ENCODE measurements at regions not wholly inside any gene's neighbourhood (a gene's known extent, or its start where the extent isn't known, plus 50 kb on each side); places are given as distances from the start of the nearest gene placed in this dataset.

DNA sequence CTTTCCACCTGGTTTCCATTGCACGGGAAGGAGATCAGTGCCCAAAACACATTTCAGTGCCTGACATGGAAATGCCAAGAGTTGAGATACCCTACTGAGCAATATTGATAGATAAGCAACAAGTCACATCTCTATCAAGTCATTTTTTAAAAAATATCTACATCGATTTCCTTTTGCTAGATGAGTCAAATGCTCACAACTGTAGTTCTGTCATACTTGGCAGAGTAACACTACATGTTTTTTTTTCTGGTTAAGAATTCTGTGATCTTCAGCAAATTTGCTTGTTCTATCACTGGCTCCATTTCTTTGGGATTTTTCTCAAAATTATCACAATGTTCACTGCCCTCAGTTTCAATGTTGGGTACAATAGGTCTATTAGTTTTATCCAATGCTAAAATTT, 145.4 kb downstream of the ZC3H11B start:
- H3K4me3 ChIP-seq (ENCODE audit: low read depth, low read length): no peak overlapping the region
- TF ChIP-seq, protein P1, sequence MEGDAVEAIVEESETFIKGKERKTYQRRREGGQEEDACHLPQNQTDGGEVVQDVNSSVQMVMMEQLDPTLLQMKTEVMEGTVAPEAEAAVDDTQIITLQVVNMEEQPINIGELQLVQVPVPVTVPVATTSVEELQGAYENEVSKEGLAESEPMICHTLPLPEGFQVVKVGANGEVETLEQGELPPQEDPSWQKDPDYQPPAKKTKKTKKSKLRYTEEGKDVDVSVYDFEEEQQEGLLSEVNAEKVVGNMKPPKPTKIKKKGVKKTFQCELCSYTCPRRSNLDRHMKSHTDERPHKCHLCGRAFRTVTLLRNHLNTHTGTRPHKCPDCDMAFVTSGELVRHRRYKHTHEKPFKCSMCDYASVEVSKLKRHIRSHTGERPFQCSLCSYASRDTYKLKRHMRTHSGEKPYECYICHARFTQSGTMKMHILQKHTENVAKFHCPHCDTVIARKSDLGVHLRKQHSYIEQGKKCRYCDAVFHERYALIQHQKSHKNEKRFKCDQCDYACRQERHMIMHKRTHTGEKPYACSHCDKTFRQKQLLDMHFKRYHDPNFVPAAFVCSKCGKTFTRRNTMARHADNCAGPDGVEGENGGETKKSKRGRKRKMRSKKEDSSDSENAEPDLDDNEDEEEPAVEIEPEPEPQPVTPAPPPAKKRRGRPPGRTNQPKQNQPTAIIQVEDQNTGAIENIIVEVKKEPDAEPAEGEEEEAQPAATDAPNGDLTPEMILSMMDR (IDR thresholded peaks at IDR 0.05; ENCODE audit: insufficient read depth, low read length, missing control alignments): no peak
- no peak for DNase-seq (ENCODE audit: low read depth, low spot score)
- ChIA-PET CTCF (no interaction called here), POLR2A (no interaction called here)

GRCh38 chr1:219466766-219467165, 146.1 kb downstream of the ZC3H11B start:
- POLR2A ChIA-PET: no interaction called here
- no peak overlapping the region for H3K4me3 ChIP-seq (ENCODE audit: low read depth, low read length)
- TF ChIP-seq, protein P1 (IDR thresholded peaks at IDR 0.05; ENCODE audit: insufficient read depth, low read length, missing control alignments): no peak
- CTCF ChIA-PET: interaction anchor here (1.8 kb wide), 1 partner anchor 23 kb away, joined by 5 read pairs; no protein-coding TSS in a partner anchor
- DNase-seq (ENCODE audit: low read depth, low spot score): no peak

- DNase-seq (ENCODE audit: low read depth, low spot score): no peak
- ChIA-PET CTCF (interaction anchor here (1.8 kb wide), 1 partner anchor 22 kb away, joined by 5 read pairs; no protein-coding TSS in a partner anchor), POLR2A (no interaction called here)
- H3K4me3 ChIP-seq (ENCODE audit: low read depth, low read length): no peak overlapping the region
- TF ChIP-seq, protein P1 (IDR thresholded peaks at IDR 0.05; ENCODE audit: insufficient read depth, low read length, missing control alignments): no peak
These were observed 147.5 kb downstream of the ZC3H11B start for GRCh38 chr1:219465212-219466093.

- TF ChIP-seq, protein P1 (IDR thresholded peaks at IDR 0.05; ENCODE audit: insufficient read depth, low read length, missing control alignments): no peak
- DNase-seq (ENCODE audit: low read depth, low spot score): no peak
- ChIA-PET CTCF (no interaction called here), POLR2A (no interaction called here)
- H3K4me3 ChIP-seq (ENCODE audit: low read depth, low read length): no peak overlapping the region
These were observed 149.3 kb downstream of the ZC3H11B start for GRCh38 chr1:219463636-219464035.

DNA sequence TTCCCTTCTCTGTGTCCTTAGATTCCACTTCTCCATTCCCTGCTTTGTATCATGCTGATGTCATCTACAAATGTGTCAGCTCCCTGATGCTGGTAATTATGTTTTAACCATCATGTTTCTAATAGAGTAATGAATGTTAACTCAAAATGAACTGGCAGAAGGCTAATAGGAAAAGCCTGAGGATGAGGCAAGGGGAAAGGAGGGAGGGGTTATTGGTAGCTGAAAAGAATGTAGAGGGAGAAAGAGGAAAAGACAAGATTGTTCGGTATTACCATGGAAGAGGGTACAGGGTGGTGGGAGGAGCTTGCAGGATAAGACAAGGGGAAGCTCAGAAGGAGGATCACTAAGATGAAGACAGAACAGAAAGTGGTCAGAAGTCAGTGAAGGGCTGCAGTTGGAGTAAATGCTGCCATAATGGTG, 150.9 kb downstream of the ZC3H11B start:
- TF ChIP-seq, protein P1 (IDR thresholded peaks at IDR 0.05; ENCODE audit: insufficient read depth, low read length, missing control alignments): no peak
- CTCF ChIA-PET: no interaction called here
- no peak overlapping the region for H3K4me3 ChIP-seq (ENCODE audit: low read depth, low read length)
- POLR2A ChIA-PET: no interaction called here
- no peak for DNase-seq (ENCODE audit: low read depth, low spot score)

GRCh38 chr1:219460896-219461815, 151.7 kb downstream of the ZC3H11B start:
- POLR2A ChIA-PET: no interaction called here
- TF ChIP-seq, protein P1 (IDR thresholded peaks at IDR 0.05; ENCODE audit: insufficient read depth, low read length, missing control alignments): no peak
- DNase-seq (ENCODE audit: low read depth, low spot score): no peak
- CTCF ChIA-PET: no interaction called here
- H3K4me3 ChIP-seq (ENCODE audit: low read depth, low read length): no peak overlapping the region
